Amniotic epithelial cell (primary cell): ENCODE measurements at regions not wholly inside any gene's neighbourhood (a gene's known extent, or its start where the extent isn't known, plus 50 kb on each side); places are given as distances from the start of the nearest gene placed in this dataset.
"Not testable (repeated sequence)": the region's sequence is repeated elsewhere in the genome, so short reads cannot be mapped to it uniquely, and the experiment has no call there.

ENCODE experiments used
- DNase-seq: peaks from one replicate; pipeline ENCODE4 v3.0.0-alpha.2; 2010; ENCODE audit warnings: low read depth

- no peak for DNase-seq
Observed at GRCh38 chr5:68115584-68115983, 100.0 kb upstream of the PIK3R1 start.

- peak; percentile 94 for DNase-seq
Observed at GRCh38 chr5:68114378-68115040, 101.0 kb upstream of the PIK3R1 start.

DNA sequence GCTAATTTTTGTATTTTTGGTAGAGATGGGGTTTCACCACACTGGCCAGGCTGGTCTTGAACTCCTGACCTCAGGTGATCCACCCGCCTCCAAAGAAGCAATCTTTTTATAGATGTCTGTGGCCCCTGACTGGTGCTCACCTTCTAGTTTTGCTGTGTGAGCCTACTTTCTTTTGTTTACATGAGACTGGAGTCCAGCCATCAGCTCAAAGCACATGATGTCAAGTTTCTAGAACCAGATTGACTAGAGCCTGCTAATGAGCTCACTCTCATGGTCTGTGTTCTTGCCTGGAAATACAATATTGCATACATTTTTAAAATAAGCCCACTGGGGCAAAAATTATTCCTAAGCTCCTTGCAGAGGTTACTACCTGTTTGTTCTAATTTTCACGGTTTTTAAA is 102.9 kb upstream of the PIK3R1 start:
- DNase-seq = no peak

DNA sequence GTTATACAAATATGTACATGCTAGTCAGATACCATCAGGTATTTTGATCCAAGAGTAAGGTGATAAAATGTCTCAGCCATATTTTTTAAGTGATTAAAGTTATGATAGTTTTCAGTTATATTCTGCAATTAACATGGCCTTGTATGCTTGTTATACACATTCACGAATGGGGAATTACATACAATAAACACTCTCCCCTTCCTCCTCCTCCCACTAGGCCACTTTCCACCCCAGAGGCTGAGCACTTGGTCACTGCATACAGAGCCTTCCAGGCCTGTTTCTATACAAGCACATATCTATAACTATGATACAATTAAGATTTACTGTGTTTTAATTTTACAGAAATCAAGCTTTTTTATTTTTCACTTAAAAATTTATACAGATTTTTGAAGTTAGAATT is 104.7 kb upstream of the PIK3R1 start:
- no peak for DNase-seq

DNA sequence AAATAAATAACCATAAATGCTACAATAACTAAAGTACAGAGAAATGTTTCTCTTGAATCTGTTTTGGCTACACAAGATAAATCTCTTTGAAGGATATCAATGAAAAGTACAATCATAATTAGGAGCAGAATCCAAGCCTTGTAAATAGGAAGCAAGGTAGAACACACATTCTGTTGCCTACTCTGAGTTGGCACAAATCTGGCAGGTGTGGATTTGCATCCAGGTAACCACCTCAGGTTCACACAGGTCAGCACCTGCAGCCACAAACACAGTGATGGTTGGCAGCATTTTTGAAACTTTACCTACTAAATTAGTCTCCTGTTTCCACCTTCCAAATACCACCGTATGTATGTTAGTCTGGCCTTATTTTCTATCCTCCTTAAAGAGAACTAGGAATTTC is 105.3 kb upstream of the PIK3R1 start:
- no peak for DNase-seq

- DNase-seq = not testable (repeated sequence)
Observed at GRCh38 chr5:68104217-68104616, 111.3 kb upstream of the PIK3R1 start.

DNA sequence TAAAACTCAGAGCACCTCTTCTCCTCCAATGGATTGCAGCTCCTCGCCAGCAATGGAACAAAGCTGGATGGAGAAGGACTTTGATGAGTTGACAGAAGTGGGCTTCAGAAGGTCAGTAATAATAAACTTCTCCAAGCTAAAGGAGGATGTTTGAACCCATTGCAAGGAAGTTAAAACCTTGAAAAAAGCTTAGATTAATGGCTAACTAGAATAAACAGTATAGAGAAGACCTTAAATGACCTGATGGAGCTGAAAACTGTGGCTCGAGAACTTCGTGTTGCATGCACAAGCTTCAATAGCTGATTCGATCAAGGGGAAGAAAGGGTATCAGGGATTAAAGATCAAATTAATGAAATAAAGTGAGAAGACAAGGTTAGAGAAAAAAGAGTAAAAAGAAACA is 112.3 kb upstream of the PIK3R1 start:
- DNase-seq = not testable (repeated sequence)

GRCh38 chr5:68099327-68099726 is 116.2 kb upstream of the PIK3R1 start:
- no peak for DNase-seq

DNA sequence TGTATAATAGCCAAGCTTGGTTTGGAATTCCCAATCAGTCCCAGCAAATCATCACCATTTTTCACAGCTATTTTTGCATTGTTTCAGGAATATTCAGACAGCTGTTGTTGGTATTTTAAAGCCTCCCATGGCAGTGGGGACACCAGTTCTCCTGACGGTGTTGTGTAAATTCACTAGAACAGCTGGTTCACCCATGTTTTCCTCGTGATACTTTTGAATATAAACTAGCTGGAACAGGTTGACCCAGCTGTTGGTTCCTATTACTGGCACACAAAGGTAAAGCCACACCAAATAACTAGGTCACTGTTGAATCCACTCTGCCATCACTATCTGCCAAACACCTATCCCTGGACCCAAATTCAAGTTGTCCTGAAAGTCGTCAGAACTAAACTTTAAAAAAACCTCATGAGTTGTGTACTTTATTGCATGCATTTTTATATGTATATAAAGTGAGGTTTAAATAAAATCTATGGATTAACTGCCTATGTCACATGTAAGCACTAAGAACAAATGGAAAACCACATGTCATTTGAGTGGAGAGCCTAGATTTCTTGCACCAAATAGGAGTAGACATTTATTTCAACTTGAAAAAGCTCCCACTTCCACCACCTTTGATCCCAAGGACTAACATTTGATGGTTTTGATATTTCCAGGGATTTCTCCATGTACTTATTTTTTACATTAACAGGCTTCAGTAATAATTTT is 121.9 kb upstream of the PIK3R1 start:
- no peak for DNase-seq

GRCh38 chr5:68088302-68088701 is 127.3 kb upstream of the PIK3R1 start:
- DNase-seq = peak; percentile 51

DNA sequence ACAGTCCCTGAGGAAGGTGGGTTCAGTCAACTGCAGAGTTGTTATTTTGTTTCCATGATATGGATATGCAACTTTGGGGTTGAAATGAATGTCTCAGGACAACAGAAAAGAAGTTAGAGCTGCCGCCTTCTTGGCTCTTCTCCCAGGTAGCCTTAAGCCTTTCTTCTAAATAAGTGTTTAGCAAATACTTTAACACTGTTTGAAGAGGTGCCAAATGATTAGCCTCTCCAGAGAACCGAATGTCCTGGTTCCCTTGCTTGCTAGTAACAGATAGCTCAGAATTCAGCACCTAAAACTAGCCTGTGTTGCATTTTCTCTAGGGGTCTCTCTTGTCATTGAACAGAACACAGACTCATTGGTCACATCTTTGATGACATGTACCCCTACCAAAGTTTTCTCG is 127.7 kb upstream of the PIK3R1 start:
- DNase-seq = peak; percentile 15

DNA sequence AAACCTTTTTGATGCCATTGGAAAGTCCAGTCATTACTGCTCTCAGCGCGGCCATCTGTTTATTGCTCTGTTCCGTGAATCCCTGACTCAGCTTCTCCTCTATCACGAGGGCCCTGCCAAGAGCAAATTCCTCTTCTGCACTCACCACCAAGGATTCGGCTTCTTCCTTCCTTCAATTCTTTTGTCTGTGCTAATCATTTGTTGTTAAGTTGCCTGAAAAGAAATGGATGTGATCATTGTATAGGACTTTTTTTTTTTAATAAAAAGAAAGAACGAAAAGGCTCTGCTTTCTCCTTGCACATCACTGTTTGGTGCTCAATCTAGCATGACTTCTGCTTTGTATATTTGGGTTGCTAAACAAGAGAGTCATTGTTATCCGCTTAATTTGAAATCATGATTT is 128.7 kb upstream of the PIK3R1 start:
- DNase-seq = peak; percentile 46

DNA sequence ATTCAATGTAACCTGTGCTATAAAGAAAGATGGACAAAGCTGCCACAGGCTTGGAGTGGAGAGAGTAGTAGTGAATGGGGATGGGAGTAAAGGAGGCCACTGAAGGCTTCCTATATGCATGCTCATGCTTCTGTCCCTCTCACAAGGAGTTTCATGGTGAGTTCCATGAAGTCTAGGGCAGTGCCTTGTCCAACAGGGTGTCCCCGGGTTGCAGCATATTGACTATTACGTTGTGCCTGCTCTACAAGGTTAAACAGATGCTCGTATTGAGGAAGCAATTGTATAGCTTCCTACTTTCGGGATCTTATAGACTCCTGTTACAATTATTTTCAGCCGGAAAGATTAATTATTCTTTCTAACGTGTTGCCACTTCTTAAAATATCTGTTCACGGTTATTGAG is 129.1 kb upstream of the PIK3R1 start:
- DNase-seq = no peak

DNA sequence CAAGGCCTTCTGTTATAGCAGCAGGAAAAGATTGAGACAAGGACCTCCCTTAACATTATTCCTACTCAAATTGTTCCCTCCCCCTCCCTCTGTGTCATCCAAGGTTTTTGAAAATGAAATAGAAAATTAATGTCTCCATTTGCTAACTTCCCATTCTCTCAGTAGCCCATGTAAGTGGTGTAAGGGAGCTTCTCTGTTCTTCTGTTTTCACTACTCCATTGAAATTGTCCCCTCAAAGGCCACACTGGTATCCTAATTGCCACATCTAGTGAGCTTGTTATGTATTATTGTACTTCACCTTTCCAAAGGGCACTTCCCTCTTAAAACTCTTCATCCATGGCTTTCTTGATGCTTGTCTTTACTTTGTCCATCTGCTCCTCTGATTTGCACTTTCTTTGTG is 131.2 kb upstream of the PIK3R1 start:
- DNase-seq = no peak

DNA sequence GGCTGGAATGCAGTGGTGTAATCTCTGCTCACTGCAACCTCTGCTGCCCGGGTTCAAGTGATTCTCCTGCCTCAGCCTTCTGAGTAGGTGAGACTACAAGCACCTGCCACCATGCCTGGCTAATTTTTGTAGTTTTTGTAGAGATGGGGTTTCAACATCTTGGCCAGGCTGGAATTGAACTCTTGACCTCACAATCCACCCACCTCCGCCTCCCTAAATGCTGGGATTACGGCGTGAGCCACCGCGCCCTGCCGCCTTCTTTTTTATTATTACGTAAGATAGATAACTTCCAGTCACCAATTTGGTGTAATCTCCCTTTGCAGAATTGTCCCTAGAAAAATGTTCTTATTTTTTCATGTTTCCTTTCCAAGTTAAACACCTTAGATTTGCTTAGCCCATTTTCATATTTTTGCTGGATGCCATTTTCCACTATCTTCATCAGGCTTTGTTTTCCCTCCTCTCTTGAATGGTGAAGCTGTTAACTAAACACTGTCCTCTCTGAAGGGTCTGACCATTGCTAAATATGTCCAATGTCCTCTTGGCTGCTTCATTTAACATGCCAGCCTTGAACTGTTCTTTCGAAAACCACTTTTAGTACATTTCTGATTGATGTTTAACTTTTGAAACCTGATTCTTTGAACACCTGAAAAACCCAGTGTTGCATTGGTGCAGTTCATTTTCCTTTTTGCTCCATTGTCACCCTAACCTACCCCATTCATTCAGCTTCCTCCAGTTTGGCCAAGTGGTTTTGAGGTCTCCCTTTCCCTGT is 135.1 kb upstream of the PIK3R1 start:
- no peak for DNase-seq

- no peak for DNase-seq
Observed at GRCh38 chr5:68077349-68077894, 138.1 kb upstream of the PIK3R1 start.

DNA sequence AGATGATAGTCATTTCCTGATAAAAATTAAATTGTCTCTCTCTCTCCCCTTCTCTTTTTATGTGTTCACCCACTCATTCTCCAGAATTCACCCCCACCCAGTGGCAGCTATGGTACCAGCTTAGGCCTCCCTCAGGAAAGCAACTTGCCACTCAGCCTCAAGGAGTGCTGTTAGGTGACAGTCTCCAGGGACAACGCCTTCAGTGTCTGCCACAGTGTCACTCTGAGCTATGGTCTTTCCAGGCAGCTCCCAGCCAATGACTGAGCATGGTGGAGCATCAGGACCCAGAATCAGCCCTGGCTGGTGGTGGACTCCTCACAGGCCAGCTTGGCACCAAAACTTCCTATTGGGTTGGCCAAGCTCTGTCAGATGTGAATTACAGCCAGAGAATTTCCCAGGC is 140.9 kb upstream of the PIK3R1 start:
- no peak for DNase-seq

DNA sequence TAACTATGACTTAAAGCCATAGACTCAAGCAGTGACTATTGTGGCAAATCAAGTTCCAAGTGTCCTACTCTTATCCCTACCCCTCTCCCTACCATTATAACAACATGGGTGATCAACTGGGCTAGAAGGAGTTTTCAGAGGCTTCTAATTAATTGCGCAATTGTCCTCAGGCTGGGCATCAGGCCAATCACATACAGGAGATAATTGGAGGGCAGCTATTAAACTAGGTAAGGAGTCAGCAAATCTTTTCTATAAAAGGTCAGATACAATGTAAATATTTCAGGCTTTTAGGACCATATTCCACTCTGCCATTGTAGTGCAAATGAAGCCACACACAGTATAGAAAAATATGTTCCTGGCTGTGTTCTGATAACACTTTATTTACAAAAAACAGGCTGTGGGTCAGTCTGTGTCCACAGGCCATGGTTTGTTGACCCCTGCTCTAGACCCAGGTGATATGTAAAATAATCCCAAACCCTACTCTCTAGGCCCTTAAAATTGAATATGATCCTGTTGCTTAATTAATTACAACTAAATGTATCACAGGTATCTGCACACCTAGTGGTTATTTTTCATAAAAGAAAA is 141.4 kb upstream of the PIK3R1 start:
- DNase-seq = peak; percentile 8

DNA sequence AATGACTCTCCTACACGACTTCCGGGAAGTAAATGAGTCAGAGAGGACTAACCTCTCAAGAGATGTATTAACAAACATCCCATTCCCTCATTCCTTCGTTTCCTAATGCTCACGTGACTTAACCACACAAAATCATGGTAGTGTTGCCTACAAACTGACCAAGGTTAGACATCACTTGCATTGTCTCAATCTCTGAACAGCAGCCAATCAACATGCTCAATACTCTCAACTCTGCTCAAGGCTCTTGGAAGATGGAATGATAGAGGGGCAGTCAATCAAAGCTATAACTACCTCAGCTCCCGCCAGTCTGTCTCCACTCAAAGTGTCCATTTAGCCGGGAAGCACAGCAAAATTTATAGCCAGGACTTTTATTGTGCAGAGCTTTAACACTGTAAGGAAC is 143.8 kb upstream of the PIK3R1 start:
- DNase-seq = no peak

DNA sequence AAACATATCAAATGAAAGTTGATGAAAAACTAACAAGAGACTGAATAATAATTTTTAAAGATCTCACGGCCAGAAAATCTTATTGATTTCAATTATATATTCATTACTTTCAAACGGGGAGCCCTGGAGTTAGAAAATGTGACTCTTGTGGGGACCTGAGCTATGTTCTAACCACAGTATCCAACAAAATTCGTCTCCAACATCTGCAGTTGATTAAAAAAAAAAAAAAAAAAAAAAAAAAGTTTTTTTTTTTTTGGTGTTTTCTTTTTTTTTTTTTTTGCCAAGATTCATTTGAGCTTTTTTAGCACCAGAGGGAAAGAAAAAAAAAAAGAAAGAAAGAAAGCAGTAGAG is 144.3 kb upstream of the PIK3R1 start:
- DNase-seq = no peak

- no peak for DNase-seq
Observed at GRCh38 chr5:68070591-68071281, 144.8 kb upstream of the PIK3R1 start.

DNA sequence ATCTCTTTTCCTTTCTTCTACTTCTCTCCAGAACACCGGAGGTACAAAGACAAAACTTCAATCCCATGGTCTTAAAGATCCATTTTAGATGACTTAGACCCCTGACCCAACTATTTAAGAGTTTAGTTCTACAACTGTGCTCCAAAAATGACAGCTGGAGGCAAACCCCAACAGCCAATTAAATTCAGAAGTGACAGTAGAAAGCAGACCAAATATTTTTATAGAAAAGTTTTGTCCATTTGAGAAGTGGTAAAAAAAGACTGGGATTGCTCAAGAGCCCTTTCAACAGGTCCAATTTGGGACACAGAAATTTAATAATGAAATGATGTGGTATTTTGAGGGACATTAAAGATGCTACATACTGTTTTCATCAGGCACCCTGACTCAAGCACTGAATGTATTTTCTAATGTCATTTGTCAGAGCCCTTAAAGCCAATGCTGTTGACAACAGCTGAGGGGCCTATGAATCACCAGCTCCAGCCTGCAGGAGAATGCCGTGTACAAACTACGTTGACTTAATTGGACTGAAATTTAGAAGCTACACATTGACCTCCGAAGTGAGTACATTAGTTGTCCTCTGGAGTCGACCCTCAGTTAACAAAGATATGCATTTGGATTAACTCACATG is 147.5 kb upstream of the PIK3R1 start:
- DNase-seq = no peak
